ENCODE measurements at regions not wholly inside any gene's neighbourhood (a gene's known extent, or its start where the extent isn't known, plus 50 kb on each side); places are given as distances from the start of the nearest gene placed in this dataset.
"Not testable (repeated sequence)": the region's sequence is repeated elsewhere in the genome, so short reads cannot be mapped to it uniquely, and the experiment has no call there.

- no peak for DNase-seq
Measured at GRCh38 chr1:187931776-187932175, 1103.0 kb downstream of the PLA2G4A start.

- no peak for DNase-seq
Measured at GRCh38 chr1:187933562-187934419, 1105.0 kb downstream of the PLA2G4A start.

GRCh38 chr1:187936667-187937066 lies 1107.9 kb downstream of the PLA2G4A start:
- no peak for DNase-seq

- DNase-seq = no peak
Measured at GRCh38 chr1:187938092-187938491, 1109.3 kb downstream of the PLA2G4A start.

- DNase-seq = no peak
Measured at GRCh38 chr1:187942986-187943385, 1114.2 kb downstream of the PLA2G4A start.

- DNase-seq = no peak
Measured at GRCh38 chr1:187943606-187944403, 1115.1 kb downstream of the PLA2G4A start.

- not testable (repeated sequence) for DNase-seq
Measured at GRCh38 chr1:187946661-187947060, 1117.9 kb downstream of the PLA2G4A start.

GRCh38 chr1:187947359-187947758 lies 1118.6 kb downstream of the PLA2G4A start:
- DNase-seq = no peak

GRCh38 chr1:187948170-187948794 lies 1119.5 kb downstream of the PLA2G4A start:
- DNase-seq = no peak

- DNase-seq = no peak
Measured at GRCh38 chr1:187949567-187949966, 1120.8 kb downstream of the PLA2G4A start.

GRCh38 chr1:187951817-187952216 lies 1123.1 kb downstream of the PLA2G4A start:
- DNase-seq = no peak

- DNase-seq = no peak
Measured at GRCh38 chr1:187952446-187952845, 1123.7 kb downstream of the PLA2G4A start.

- DNase-seq = no peak
Measured at GRCh38 chr1:187956975-187957374, 1128.2 kb downstream of the PLA2G4A start.

GRCh38 chr1:187958207-187958606 lies 1129.5 kb downstream of the PLA2G4A start:
- DNase-seq = no peak

GRCh38 chr1:187959062-187959461 lies 1130.3 kb downstream of the PLA2G4A start:
- DNase-seq = no peak

GRCh38 chr1:187960125-187960638 lies 1131.4 kb downstream of the PLA2G4A start:
- no peak for DNase-seq

- no peak for DNase-seq
Measured at GRCh38 chr1:187961895-187962294, 1133.1 kb downstream of the PLA2G4A start.

- no peak for DNase-seq
Measured at GRCh38 chr1:187971851-187972250, 1143.1 kb downstream of the PLA2G4A start.

- DNase-seq = no peak
Measured at GRCh38 chr1:187977298-187977697, 1148.5 kb downstream of the PLA2G4A start.

- no peak for DNase-seq
Measured at GRCh38 chr1:187985145-187985896, 1156.6 kb downstream of the PLA2G4A start.

- no peak for DNase-seq
Measured at GRCh38 chr1:187985897-187986654, 1157.3 kb downstream of the PLA2G4A start.
